Tibial artery (tissue), 4 donors: ENCODE measurements at regions not wholly inside any gene's neighbourhood (a gene's known extent, or its start where the extent isn't known, plus 50 kb on each side); places are given as distances from the start of the nearest gene placed in this dataset.

ENCODE experiments used
- DNase-seq, 2 donors: peaks; one replicate each; pipeline ENCODE4 v3.0.0-alpha.2; 2019
- H3K27ac ChIP-seq, 2 donors: fragments of 200-600 bp; sonication (generic) in 1 of 2; 1 replicate in 1 of 2; 2 replicates in 1 of 2; pipeline ENCODE4 v1.5.1; 2018 to 2019; ENCODE audit warnings: mild to moderate bottlenecking in 1 of 2
- H3K27me3 ChIP-seq, 2 donors: fragments of 200-600 bp; sonication (generic) in 1 of 2; one replicate each; pipeline versions ENCODE4 v1.5.1 to v1.6.0; 2016 to 2019
- H3K36me3 ChIP-seq, 3 donors: fragments of 200-600 bp; sonication (generic) in 2 of 3; one replicate each; pipeline ENCODE4 v1.5.1; 2016 to 2019; ENCODE audit warnings: mild to moderate bottlenecking in 2 of 3
- H3K4me1 ChIP-seq, 4 donors: fragments of 200-600 bp; sonication (generic) in 2 of 4; 1 replicate in 3 of 4; 2 replicates in 1 of 4; pipeline ENCODE4 v1.5.1; 2016 to 2019
- H3K4me3 ChIP-seq, 2 donors: fragments of 200-600 bp; sonication (generic) in 1 of 2; 1 replicate in 1 of 2; 2 replicates in 1 of 2; pipeline ENCODE4 v1.5.1; 2018 to 2019; ENCODE audit warnings: mild to moderate bottlenecking in 2 of 2
- H3K9me3 ChIP-seq, 3 donors: fragments of 200-600 bp; sonication (generic) in 1 of 3; one replicate each; pipeline ENCODE4 v1.5.1; 2016 to 2019
- intact Hi-C: fragments of 100-400 bp; cut with DNase I; formaldehyde crosslinking; loops from one replicate; pipeline ENCODE4 v1.15.0; 2023; ENCODE audit warnings: low total_unique reads
- TF ChIP-seq, protein P1 (sequence below), 2 experiments: fragments of 200-600 bp in 1 of 2; fragments of 450-650 bp in 1 of 2; IDR thresholded peaks; one replicate each; pipeline ENCODE4 v1.5.1; 2017 to 2019; ENCODE audit warnings: antibody characterized with exemption in 2 of 2, mild to moderate bottlenecking in 1 of 2, moderate library complexity in 1 of 2

- intact Hi-C loops, result no loop called here
- H3K27me3 ChIP-seq, result no peaks in the 10 kb centered on the region
- H3K36me3 ChIP-seq, result no peaks in the 10 kb centered on the region
- DNase-seq, result no peak
- no peaks in the 10 kb centered on the region for H3K4me1 ChIP-seq
- H3K4me3 ChIP-seq, result no peak overlapping the region
- TF ChIP-seq, protein P1, sequence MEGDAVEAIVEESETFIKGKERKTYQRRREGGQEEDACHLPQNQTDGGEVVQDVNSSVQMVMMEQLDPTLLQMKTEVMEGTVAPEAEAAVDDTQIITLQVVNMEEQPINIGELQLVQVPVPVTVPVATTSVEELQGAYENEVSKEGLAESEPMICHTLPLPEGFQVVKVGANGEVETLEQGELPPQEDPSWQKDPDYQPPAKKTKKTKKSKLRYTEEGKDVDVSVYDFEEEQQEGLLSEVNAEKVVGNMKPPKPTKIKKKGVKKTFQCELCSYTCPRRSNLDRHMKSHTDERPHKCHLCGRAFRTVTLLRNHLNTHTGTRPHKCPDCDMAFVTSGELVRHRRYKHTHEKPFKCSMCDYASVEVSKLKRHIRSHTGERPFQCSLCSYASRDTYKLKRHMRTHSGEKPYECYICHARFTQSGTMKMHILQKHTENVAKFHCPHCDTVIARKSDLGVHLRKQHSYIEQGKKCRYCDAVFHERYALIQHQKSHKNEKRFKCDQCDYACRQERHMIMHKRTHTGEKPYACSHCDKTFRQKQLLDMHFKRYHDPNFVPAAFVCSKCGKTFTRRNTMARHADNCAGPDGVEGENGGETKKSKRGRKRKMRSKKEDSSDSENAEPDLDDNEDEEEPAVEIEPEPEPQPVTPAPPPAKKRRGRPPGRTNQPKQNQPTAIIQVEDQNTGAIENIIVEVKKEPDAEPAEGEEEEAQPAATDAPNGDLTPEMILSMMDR (IDR thresholded peaks at IDR 0.05), result no peak
- H3K27ac ChIP-seq, result no peak overlapping the region
- H3K9me3 ChIP-seq, result no peaks in the 10 kb centered on the region
These were observed 522.1 kb upstream of the GHITM start for GRCh38 chr10:83617172-83617571.

DNA sequence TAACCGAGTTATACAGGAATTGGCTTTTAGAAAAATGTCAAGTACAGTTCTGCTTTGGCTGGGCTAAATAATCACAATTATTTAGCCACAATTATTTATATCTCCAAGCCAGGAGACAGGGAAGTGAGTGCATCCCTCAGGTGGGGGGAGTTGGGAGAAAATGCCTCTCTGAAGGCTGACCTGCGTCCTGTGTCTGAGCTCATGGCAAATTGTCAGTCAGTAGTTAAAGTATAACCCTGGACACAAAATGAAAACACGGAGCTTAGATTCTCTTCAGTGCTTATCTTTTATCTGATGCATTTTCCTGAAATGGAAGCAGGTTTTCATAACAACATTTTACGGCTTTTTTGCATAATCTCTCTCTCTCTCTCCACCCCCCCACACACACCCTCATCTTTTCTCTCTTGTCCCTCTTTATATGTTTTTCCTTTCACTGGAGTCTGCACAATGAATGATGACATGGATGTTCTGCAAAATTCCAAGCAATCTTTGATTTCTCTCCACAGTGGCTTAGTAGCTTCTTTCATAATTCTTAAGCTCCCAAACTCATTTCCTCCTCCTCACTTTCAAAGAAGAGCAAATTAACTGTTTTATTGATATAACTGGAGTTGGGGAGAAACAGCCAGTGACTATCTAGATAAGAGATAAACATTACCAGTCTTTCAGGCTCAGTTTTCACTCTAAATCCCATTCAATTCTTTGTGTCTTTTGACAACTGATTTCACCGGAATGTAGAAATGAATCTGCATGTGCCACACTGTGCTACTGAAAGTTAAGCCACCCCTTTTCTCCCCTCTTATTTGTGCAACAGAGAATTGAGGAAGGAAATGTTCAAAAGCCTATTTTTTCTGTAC is 521.4 kb upstream of the GHITM start:
- TF ChIP-seq, protein P1 (IDR thresholded peaks at IDR 0.05), result no peak
- no peaks in the 10 kb centered on the region for H3K9me3 ChIP-seq
- H3K36me3 ChIP-seq, result no peaks in the 10 kb centered on the region
- intact Hi-C loops, result no loop called here
- no peak overlapping the region for H3K4me3 ChIP-seq
- no peak overlapping the region for H3K27ac ChIP-seq
- no peaks in the 10 kb centered on the region for H3K27me3 ChIP-seq
- no peak for DNase-seq
- no peaks in the 10 kb centered on the region for H3K4me1 ChIP-seq

GRCh38 chr10:83625831-83626360 is 513.4 kb upstream of the GHITM start:
- H3K27ac ChIP-seq, result no peak overlapping the region
- H3K9me3 ChIP-seq, result no peaks in the 10 kb centered on the region
- H3K4me1 ChIP-seq, result no peaks in the 10 kb centered on the region
- H3K36me3 ChIP-seq, result no peaks in the 10 kb centered on the region
- no peak for DNase-seq
- intact Hi-C loops, result no loop called here
- TF ChIP-seq, protein P1 (IDR thresholded peaks at IDR 0.05), result no peak
- H3K27me3 ChIP-seq, result no peaks in the 10 kb centered on the region
- no peak overlapping the region for H3K4me3 ChIP-seq

DNA sequence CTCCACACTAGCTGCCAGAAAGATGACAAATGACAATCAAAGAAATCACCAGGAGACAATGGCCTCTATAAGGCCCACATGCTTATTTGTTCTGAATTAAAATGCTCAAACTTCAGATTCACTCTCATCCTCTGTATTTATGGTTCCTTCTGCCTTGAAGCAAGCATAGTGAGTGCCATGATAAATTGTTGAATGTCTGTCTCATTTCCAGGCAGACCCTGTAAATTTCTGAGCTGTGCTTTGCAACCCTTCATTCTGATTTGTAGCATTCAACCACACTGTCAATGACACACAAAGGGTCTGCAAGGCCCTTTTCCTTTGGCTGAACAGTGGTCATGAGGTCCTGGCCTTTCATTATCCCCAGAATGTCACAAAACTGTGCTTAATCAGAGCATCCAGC is 506.6 kb upstream of the GHITM start:
- Histone ChIP-seq H3K4me1 (no peaks in the 10 kb centered on the region), H3K36me3 (no peaks in the 10 kb centered on the region), H3K9me3 (no peaks in the 10 kb centered on the region), H3K27me3 (no peaks in the 10 kb centered on the region), H3K27ac (no peak overlapping the region), H3K4me3 (no peak overlapping the region)
- intact Hi-C loops, result no loop called here
- TF ChIP-seq, protein P1 (IDR thresholded peaks at IDR 0.05), result no peak
- DNase-seq, result no peak

DNA sequence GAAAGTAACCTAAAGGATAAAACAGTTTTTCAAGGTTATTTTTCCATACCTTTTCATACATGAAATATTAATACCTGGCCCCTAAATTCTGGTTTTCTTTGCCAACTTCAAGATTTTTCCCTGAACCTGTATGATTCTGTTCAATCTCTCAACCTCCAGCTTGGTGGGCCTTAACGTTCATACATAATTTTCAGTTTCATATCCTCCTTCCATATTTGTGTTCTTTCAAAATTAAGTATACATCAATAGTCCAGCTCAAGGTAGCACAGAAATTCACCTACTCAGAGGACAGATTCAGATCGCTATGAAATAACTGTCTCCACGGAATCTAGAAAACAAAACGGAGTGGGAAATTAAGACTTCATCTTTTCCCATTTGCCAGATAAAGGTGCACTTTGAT is 505.8 kb upstream of the GHITM start:
- H3K27ac ChIP-seq, result no peak overlapping the region
- no peaks in the 10 kb centered on the region for H3K36me3 ChIP-seq
- TF ChIP-seq, protein P1 (IDR thresholded peaks at IDR 0.05), result no peak
- no peaks in the 10 kb centered on the region for H3K27me3 ChIP-seq
- H3K4me1 ChIP-seq, result no peaks in the 10 kb centered on the region
- intact Hi-C loops, result no loop called here
- H3K4me3 ChIP-seq, result no peak overlapping the region
- no peak for DNase-seq
- H3K9me3 ChIP-seq, result no peaks in the 10 kb centered on the region
